PFSK-1 (cell line): ENCODE measurements at regions not wholly inside any gene's neighbourhood (a gene's known extent, or its start where the extent isn't known, plus 50 kb on each side); places are given as distances from the start of the nearest gene placed in this dataset.

Source experiments
- FOXP2 ChIP-seq: optimal IDR thresholded peaks from 2 replicates; pipeline ENCODE3; 2011; ENCODE audit warnings: borderline replicate concordance, control low read depth, inconsistent platforms; ENCODE audit not compliant: insufficient read depth; ENCODE audit errors: extremely low read length, extremely low read depth
- POLR2AphosphoS5 ChIP-seq: IDR thresholded peaks from 2 replicates; pipeline ENCODE4 v1.6.1; 2012; ENCODE audit warnings: low read depth, mild to moderate bottlenecking, control low read depth, low read length, moderate library complexity
- REST ChIP-seq, 2 experiments: IDR thresholded peaks; 2 replicates each; pipeline versions ENCODE4 v1.6.1 to v1.8.0; 2011 to 2012; ENCODE audit warnings: low read depth in 2 of 2, low read length in 2 of 2, control low read depth in 1 of 2, inconsistent platforms in 1 of 2, mild to moderate bottlenecking in 1 of 2, moderate library complexity in 1 of 2; ENCODE audit not compliant: insufficient read depth in 1 of 2
- SIN3A ChIP-seq: IDR thresholded peaks from 2 replicates; pipeline ENCODE4 v1.6.1; 2012; ENCODE audit warnings: mild to moderate bottlenecking, low read length, moderate library complexity, borderline replicate concordance; ENCODE audit not compliant: insufficient read depth
- TAF1 ChIP-seq: IDR thresholded peaks from 2 replicates; pipeline ENCODE4 v1.6.1; 2012; ENCODE audit warnings: low read length, control low read depth, borderline replicate concordance; ENCODE audit not compliant: insufficient read depth

- no peak for TF ChIP-seq TAF1
- no peak for TF ChIP-seq SIN3A
- no peak for TF ChIP-seq FOXP2
- TF ChIP-seq REST (IDR thresholded peaks at IDR 0.05; ENCODE audit: insufficient read depth in 1 of 2, low read depth in 2 of 2, low read length in 2 of 2), result no peak
- no peak for TF ChIP-seq POLR2AphosphoS5
These were observed 147.7 kb downstream of the SMAD6 start for GRCh38 chr15:66849746-66850077.

GRCh38 chr15:66850078-66850991, 148.3 kb downstream of the SMAD6 start:
- no peak for TF ChIP-seq TAF1
- no peak for TF ChIP-seq REST (IDR thresholded peaks at IDR 0.05; ENCODE audit: insufficient read depth in 1 of 2, low read depth in 2 of 2, low read length in 2 of 2)
- no peak for TF ChIP-seq POLR2AphosphoS5
- no peak for TF ChIP-seq FOXP2
- TF ChIP-seq SIN3A, result no peak

GRCh38 chr15:66850996-66851310, 148.9 kb downstream of the SMAD6 start:
- no peak for TF ChIP-seq REST (IDR thresholded peaks at IDR 0.05; ENCODE audit: insufficient read depth in 1 of 2, low read depth in 2 of 2, low read length in 2 of 2)
- TF ChIP-seq FOXP2, result no peak
- TF ChIP-seq POLR2AphosphoS5, result no peak
- no peak for TF ChIP-seq TAF1
- TF ChIP-seq SIN3A, result no peak

GRCh38 chr15:66851311-66852063, 149.5 kb downstream of the SMAD6 start:
- TF ChIP-seq REST (IDR thresholded peaks at IDR 0.05; ENCODE audit: insufficient read depth in 1 of 2, low read depth in 2 of 2, low read length in 2 of 2) (no peak), FOXP2 (peak; percentile 97)
